ENCODE measurements at regions not wholly inside any gene's neighbourhood (a gene's known extent, or its start where the extent isn't known, plus 50 kb on each side); places are given as distances from the start of the nearest gene placed in this dataset.
A peak's percentile ranks its signal among the peaks of the same experiment; 100 is the strongest.

- ATAC-seq (ENCODE audit: low FRiP score), result no peak
- DNase-seq (ENCODE audit: low spot score), result no peak
- TF ChIP-seq, protein P1, sequence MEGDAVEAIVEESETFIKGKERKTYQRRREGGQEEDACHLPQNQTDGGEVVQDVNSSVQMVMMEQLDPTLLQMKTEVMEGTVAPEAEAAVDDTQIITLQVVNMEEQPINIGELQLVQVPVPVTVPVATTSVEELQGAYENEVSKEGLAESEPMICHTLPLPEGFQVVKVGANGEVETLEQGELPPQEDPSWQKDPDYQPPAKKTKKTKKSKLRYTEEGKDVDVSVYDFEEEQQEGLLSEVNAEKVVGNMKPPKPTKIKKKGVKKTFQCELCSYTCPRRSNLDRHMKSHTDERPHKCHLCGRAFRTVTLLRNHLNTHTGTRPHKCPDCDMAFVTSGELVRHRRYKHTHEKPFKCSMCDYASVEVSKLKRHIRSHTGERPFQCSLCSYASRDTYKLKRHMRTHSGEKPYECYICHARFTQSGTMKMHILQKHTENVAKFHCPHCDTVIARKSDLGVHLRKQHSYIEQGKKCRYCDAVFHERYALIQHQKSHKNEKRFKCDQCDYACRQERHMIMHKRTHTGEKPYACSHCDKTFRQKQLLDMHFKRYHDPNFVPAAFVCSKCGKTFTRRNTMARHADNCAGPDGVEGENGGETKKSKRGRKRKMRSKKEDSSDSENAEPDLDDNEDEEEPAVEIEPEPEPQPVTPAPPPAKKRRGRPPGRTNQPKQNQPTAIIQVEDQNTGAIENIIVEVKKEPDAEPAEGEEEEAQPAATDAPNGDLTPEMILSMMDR (IDR thresholded peaks at IDR 0.05), result no peak
These were observed 157.3 kb upstream of the RUNX1 start for GRCh38 chr21:35206141-35207125.

GRCh38 chr21:35204850-35205541 is 155.9 kb upstream of the RUNX1 start:
- DNase-seq (ENCODE audit: low spot score) (no peak), ATAC-seq (ENCODE audit: low FRiP score) (peak; percentile 39)
- TF ChIP-seq, protein P1 (IDR thresholded peaks at IDR 0.05), result no peak

DNA sequence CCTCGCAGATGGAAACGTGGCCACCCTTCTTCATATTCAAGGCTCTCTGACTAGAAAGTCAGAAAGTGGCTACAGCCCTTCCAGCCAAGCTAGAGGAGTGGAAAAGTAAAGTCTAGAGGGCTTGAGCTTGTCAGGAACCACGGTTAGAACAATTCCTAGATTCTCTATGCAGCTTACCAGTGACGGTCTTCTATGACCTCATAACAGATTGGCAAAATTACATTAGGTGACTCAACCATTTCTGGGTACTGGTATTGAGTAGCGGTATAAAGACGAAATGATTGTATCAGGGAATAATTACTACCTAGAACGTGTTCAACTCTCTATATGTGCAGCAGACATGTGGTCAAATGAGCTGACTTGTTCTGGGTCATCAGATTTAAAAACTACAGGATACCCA is 155.0 kb upstream of the RUNX1 start:
- ATAC-seq (ENCODE audit: low FRiP score), result no peak
- DNase-seq (ENCODE audit: low spot score), result no peak
- TF ChIP-seq, protein P1 (IDR thresholded peaks at IDR 0.05), result no peak

GRCh38 chr21:35203093-35203977 is 154.2 kb upstream of the RUNX1 start:
- TF ChIP-seq, protein P1 (IDR thresholded peaks at IDR 0.05), result no peak
- DNase-seq (ENCODE audit: low spot score) (no peak), ATAC-seq (ENCODE audit: low FRiP score) (no peak)

- DNase-seq (ENCODE audit: low spot score) (no peak), ATAC-seq (ENCODE audit: low FRiP score) (no peak)
- TF ChIP-seq, protein P1 (IDR thresholded peaks at IDR 0.05), result no peak
These were observed 153.3 kb upstream of the RUNX1 start for GRCh38 chr21:35202431-35202830.

- TF ChIP-seq, protein P1 (IDR thresholded peaks at IDR 0.05), result no peak
- ATAC-seq (ENCODE audit: low FRiP score), result no peak
- no peak for DNase-seq (ENCODE audit: low spot score)
These were observed 152.7 kb upstream of the RUNX1 start for GRCh38 chr21:35201799-35202198.
